ENCODE measurements at regions not wholly inside any gene's neighbourhood (a gene's known extent, or its start where the extent isn't known, plus 50 kb on each side); places are given as distances from the start of the nearest gene placed in this dataset.
"Not testable (repeated sequence)": the region's sequence is repeated elsewhere in the genome, so short reads cannot be mapped to it uniquely, and the experiment has no call there.

DNA sequence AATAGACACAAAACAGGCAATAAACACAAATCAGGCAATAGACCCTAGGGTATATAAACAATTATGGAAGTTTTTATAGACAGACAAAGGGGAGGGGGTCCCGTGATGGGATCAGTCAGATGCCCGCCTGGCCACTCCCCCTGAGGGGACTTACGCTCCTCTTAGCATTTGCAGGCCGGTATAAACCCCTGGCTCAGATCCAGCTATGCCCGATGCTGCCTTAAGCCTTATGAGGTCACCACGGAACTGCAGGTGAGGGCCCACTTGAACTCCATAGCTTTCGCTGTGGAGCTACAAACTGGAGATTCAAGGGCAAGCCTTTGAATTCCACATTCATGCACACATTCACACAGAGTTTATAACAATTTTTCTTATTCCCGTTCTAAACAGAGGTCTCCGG is 340.5 kb upstream of the USP9Y start:
- no peak for DNase-seq

DNA sequence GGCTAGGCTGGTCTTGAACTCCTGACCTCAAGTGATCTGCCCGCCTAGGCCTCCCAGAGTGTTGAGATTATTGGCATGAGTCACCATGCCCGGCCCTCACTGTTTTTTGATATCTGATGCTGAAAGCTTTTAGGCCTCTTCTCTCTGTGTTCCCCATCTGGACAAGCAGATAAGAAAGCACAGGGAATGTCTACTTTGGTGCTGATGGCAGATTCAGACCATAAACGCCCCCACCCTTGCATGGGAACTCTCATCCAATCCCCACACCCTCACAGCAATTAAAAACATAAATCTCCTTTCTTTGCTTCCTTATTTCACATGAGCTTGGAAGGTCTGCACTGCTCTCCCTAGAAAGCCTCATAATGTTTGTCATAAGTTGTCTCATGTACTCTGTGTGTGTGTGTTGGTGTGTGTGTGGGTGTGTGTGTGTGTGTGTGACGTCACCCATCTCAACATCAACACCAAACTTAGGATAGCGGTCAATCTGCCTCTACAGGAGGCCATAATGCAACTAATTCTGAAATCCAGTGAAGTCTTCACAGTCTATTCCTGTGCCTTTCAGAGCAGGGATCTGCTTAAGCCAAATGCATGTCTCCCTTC is 335.6 kb upstream of the USP9Y start:
- DNase-seq, result no peak

DNA sequence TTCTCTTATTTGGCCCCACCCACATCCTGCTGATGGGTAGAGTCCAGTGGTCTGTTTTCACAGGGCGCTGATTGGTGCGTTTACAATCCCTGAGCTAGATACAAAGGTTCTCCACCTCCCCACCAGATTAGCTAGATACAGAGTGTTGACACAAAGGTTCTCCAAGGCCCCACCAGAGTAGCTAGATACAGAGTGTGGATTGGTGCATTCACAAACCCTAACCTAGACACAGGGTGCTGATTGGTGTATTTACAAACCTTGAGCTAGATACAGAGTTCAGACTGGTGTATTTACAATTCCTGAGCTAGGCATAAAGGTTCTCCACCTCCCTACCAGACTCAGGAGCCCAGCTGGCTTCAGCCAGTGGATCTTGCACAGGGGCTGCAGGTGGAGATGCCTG is 326.4 kb upstream of the USP9Y start:
- DNase-seq, result not testable (repeated sequence)

DNA sequence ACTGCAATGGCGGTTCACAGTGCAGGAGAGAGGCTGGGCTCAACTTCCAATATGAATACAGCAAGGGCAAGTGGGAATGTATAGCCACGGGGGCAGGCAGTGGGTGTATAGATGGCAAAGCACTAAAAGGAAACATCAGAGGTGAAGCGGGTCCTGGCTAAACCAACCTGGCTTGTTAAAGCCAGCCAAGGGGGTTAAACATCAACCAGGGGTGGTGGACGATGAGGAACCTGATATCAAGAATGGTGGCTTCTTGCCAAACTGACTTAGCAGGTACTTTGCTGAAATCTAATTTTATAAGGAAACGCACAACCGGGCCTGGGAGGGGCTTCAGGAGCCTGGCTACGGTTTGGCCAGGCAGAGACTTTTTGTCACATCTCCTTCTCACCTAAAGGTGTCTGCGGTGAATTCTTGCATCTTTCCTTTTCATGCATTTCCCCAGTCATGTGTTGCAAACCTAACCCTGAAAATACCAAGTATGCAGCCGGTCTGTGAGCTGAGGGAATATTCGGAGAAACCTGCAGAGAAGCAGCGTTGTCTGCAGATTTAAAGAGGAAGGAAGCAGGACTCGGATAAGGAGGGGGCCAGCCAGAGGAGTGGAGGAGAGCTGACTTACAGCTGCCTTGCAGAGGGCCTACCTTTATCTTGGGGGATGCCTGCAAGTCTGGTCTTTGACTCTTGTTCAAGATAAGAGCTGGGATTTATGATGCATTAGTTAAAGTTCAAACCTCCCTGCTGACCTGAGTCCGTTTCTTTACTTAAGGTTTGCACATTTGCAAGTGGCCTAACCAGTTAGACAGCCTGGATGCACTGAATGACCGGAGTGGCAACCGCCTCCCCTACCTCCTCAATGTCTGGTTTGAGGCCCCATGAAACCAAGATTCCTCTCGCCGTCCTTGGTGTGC is 309.1 kb upstream of the USP9Y start:
- not testable (repeated sequence) for DNase-seq

DNA sequence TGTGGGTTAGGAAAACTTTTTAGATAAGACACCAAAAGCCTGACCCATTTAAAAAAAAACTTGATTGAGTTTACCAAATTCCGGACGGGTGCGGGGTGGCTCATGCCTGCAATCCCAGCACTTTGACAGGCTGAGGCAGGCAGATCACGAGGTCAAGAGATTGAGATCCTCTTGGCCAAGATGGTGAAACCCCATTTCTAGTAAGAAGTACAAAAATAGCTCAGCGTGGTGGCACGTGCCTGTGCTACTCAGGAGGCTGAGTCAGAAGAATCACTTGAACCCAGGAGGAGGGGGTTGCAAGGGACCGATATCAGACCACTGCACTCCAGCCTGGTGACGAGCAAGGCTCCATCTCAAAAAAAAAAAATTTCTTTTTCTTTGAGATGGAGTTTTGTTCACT is 307.8 kb upstream of the USP9Y start:
- peak in 2 of 3 donors; percentile 14 to 18 for DNase-seq

DNA sequence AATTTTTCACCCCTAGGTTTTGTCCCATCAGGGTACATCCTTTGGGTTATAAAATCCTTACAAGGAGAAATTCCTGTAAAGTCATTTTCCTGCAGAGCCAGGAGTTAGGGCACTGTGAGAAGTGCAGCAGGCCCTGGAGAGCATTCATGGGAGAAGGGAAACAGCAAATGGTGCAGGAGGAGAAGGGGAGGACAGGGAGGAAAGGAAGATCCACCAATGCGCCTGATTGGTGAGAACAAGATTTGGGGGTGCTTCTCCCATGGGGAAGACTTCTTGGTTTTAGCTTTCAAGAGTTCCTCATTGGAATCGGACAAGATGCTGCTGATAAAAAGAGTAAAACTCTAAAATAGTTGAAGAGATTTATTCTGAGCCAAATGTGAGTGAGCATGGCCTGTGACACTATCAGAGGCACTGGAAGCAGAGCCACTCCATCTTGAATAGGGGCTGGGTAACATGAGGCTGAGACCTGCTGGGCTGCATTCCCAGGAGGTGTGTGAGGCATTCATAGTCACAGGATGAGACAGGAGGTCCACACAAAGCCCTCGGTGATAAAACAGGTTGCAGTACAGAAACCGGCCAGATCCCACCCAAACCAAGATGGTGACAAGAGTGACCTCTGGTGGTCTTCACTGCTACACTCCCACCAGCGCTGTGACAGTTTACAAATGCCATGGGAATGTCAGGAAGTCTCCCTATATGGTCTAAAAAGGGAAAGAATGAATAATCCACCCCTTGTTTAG is 305.5 kb upstream of the USP9Y start:
- DNase-seq, result not testable (repeated sequence)

DNA sequence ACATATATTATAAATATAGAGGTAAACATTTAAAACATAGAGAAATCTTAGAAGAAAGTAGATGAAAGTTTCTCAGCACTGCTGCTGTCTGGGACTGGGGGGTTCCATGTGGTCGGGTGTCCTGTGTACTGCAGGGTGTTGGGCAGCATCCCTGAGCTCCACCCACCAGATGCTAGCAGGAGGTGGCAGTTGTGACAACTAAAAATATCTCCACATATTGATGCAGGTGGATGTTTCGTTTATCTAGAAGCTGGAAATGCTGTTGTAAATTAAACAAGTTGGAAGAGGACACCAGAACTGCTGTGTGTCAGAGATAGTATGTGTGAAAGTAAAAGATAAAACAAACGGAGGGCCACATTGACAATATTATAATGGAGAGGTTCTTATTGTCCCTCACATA is 297.1 kb upstream of the USP9Y start:
- no peak for DNase-seq

DNA sequence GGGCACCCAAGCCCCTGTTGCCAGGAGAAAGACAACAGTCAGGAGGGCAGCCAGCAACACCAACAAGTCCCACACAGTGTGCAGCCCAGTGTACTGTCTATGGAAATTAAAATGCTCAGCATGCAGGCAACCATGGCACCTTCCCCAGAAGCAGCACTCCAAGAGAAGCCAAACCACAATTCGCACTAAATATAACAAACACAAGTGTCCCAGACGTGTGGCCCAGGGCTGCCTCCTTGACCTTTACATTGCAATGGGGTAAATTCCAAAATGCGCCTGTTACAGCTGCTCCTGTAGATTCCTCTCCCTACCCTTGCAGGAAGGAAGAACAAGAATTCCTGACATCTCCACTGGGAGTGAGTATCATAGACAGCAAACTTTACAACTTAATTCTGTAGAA is 292.8 kb upstream of the USP9Y start:
- no peak for DNase-seq

DNA sequence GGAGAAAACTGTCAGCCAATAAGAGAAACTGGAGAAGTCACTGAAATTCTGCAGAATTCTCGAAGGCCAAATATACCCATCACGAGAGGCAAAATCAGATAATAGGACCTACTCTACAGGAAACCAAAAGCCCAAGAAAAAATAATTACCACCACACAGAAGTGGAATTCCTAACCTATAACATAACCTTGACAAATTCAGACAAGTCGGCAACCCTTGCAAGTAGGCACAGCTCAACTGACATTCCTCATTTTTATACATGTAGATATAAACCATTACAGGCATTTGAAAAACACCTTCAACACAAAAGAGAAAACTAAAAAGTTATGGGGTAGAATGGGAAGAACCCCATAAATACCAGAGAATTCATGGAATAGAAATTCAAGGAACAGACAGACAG is 290.3 kb upstream of the USP9Y start:
- DNase-seq, result no peak

DNA sequence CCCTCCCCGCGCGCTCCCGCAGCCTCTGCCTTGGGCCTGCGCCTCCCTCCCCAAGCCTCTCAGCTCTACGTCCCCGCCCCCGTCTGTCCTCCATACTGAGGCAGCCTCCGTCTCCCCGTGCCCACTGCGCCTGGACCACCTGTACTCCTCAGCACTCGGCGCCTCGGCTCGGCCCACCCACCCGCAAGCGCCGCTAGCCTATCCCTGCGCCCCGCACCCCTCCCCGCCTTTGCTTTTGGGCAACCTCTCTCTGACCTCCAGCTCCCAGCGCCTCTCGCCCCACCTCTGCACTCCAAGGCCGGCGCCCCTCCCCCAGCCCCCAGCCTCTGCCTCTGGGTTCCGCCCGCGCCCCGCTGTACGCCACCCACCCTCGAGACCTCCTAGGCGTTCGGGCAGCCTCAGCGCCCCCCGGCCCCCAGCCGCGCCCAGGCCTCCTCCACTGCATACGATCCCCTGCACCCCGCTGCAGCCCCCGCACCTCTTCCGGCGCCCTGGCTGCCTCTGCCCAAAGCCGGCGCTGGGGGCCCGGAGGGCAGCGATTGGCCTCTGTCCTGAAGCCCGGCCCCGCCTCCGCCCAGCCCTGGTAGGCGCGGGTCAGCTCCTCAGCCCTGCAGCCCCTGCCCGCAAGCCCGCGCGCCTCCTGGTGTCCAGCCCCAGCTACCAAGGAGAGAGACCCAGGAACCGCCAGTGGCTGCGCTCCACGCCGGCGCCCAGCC is 279.8 kb upstream of the USP9Y start:
- DNase-seq, result peak in 2 of 3 donors; percentile 11 to 25

DNA sequence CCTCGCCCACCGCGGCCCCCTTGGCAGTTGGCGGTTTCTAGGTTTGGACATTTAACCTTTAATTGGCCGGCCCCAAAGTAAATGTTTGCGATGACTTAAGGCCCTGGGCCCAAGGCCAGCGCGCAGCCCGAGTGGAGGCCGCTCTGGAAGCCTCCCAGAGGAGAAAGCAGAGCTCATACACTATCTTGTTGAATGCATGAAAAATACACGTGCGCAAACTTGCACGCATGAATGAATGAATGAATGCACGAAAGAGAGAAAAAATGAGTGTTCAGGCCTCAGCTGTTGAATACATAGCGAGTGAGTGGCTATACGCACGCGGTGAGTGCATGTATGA is 279.3 kb upstream of the USP9Y start:
- DNase-seq, result no peak

DNA sequence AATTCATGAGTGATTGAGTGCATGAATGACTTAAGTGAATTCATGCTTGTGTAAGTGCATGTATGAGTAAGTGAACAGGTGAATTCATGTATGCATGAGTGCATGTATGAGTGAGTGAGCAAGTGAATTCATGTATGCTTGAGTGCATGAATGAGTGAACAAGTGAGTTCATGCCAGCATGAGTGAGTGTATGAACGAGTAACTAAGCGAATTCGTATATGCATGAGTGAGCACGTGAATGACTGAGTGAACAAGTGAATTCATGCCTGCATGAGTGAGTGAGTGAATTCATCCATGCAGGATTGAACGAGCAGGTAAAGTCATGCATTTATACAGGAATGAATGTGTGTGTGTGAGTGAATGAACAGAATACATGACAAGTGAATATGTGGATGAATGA is 278.5 kb upstream of the USP9Y start:
- DNase-seq, result no peak

DNA sequence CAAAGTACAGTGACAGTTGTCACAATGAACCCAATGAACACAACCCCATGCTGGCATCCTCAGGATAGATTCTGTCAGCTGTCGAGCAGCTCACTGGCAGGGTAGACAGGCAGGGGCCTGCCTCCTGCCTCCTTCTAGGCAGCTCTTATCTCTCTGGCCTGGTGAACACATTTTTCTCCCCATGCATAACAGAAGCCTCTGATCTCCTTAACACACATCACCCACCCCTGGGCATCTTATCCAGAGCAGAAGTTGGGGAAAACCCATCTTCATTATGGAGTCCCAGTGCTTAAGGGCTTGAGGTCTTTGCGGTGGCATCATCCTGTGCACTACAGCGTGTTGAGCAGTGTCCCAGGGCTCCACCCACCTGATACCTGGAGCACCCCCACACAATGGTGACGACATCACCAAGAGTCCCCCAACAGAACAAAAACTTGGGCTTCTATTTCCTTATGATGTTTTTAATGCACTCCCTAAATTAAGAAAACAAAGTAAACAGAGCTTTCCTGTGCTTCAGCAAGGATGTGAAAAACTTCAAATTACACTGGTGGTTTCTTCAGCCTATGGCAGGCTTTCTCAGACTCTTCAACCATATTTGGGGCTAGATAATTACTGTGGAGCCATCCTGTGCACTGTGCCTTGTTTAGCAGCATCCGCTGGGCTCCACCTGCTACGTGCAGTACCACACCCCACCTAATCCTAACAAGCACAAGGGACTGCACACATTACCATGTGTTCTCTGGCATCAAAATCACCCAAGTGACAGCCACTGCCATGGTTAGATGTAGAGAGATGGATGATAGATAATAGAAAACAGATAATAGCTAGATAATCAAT is 277.4 kb upstream of the USP9Y start:
- DNase-seq, result no peak

DNA sequence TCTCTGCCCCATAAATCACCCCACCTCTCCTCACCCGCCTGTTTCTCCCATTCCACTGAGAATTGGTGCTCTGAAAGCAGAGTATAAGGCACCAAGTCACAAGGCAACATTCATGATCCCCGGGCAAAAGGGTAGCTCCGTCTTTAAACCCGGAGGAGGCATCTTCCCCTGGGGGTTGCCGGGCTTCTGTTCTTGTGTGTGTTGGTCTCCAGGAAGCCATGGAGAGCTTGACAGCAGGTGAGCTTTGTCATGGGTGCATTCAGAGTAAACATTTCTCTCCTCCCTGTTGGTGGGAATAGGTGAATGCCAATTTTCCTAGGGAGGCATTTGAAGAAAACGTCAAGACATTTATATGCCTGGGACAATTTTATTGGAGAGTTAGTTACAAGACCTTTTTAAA is 275.5 kb upstream of the USP9Y start:
- no peak for DNase-seq

DNA sequence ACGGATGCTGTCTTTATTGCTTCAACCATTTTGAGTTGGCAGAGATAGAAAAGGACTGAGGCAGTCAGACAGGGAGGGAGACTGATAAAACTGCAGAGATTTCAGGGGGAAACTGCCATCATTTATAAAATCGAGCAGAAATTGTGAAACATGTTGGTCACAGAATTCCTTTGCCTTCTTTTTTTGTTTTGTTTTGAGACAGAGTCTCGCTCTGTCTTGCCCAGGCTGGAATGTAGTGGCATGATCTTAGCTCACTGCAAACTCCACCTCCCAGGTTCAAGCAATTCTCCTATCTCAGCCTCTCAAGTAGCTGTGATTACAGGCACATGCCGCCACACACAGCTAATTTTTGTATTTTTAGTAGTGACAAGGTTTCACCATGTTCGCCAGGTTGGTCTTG is 273.7 kb upstream of the USP9Y start:
- no peak for DNase-seq

DNA sequence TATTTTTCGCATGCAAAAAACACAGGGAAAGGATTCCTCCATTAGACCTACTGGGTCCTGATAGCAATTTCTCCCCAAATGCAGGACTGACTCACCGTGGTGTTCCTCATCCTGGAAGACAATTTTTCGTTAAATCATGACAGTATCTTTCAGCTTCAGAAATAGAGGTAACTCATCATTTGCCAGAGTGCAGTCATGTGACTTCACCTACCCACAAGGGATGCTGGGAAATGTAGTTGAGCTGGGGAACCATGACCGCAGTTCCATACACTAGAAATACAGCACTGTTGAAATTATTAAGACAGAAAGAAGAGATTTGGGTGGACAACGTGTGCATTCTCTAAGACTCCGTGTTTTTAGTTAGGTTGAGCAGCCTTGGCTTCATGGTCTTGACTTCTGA is 269.5 kb upstream of the USP9Y start:
- DNase-seq, result no peak

DNA sequence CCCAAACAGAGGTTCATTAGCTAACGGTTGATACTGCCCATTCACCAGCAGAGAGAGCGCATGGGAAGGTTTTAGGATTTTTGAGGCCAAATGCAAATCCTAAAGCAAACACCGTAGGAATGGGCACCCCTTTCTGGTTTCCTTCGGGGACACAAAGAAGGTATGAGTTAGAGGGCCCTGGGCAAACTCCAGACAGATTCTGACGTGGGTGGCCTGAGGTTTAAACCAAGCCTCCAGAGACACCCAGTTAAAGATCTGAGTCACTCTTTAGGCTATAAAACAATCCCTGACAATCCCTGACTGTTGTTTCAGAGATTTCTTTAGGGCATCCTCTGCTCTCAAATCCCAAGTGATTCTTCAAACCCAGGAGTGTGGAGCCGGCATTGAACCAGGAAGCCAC is 262.2 kb upstream of the USP9Y start:
- not testable (repeated sequence) for DNase-seq

DNA sequence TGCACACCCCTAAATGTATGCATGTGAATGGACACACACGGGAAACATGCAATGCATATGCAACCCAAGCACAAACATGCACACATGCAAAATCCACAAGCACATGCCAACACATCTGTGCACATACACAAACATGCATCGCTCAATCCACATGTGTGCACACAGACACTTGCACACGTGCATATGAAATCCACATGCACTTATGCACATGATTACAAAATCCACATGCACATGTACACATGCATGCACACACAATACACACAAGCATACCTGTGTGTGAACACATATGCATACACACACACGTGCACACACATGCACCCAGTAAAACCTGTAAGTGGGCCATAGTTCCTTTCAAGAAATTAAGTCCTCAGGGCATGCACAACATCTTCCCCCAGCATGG is 256.8 kb upstream of the USP9Y start:
- no peak for DNase-seq

DNA sequence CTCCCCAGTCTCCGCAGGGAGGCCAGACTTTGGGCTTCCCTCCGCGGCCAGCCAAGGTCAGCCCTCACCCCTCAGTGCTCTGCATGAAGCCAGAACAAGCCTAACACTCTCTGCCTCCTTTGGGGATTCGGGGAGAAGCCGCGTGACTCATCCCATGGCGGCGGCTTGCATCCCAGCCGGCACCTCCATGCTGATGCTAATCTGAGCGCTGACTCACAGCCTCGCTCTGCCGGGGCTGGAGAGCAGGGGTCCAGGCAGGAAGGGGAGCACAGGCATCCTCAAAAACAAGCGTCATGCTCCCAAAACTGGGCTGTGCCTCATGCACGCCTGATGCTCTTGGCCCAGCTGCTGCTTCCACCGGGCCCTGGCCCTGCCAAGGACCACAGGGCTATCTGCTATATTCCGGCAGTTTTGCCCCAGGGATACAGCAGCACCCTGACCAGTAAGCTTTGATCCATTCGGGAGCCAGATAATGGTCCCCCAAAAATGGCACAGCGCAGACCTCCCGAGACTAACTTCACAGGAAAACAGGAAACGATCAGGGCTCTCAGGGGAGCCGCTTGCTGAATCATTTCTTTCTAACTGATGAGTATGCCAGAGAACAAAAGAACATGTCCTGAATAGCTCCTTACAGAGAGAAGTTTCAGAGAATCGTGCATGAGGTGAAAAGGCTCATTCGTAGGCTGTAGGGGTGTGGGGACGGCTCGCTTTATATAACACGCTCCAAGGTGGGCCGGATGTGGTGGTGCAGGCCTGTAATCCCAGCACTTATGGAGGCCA is 254.4 kb upstream of the USP9Y start:
- not testable (repeated sequence) for DNase-seq

DNA sequence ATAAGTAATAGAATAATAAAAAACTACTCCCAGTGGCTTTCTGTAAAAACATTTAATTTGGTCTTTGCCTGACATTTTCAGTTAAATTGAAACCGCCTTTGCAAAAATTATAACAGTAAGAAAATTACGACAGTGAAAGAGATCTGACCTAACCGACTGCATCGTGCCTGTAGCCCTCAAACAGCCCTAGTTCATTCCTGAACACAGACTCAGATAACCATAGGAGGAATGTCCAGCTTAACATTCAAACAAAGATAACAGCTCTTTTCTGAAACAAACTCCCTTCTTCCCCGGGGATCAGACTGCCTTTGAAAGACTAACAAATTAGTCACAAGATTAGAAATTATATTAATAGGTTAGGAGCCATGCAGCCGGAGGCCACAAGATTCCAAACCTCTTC is 252.5 kb upstream of the USP9Y start:
- DNase-seq, result not testable (repeated sequence)

DNA sequence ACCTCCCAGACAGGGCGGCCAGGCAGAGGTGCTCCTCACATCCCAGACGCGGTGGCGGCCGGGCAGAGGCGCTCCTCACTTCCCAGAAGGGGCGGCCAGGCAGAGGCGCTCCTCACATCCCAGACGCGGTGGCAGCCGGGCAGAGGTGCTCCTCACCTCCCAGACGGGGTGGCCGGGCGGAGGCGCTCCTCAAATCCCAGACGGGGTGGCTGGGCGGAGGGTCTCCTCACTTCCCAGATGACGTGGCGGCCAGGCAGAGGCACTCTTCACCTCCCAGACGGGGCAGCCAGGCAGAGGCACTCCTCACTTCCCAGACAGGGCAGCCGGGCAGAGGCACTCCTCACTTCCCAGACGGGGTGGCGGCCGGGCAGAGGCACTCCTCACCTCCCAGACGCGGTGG is 247.7 kb upstream of the USP9Y start:
- not testable (repeated sequence) for DNase-seq

DNA sequence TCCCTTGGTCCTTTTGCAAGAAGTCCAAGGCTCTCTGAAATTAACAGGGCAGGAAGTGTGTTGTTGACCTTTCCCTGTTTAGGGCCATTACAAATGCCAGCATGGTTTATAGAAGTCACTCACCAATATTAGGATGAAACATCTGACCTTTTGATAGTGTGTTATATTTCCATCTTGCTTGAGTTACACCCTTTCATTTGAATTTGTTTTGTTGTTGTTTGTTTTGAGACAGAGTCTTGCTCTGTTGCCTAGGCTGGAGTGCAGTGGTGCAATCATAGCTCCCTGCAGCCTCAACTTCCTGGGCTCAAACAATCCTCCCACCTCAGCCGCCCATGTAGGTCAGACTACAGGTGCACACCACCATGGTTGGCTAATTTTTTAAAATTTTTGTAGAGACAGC is 241.1 kb upstream of the USP9Y start:
- DNase-seq, result no peak
